Sigmoid colon (tissue), 6 donors: ENCODE measurements at regions not wholly inside any gene's neighbourhood (a gene's known extent, or its start where the extent isn't known, plus 50 kb on each side); places are given as distances from the start of the nearest gene placed in this dataset.

Experiments used
- DNase-seq: peaks from one replicate; pipeline ENCODE4 v3.0.0-alpha.2; 2019
- H3K27ac ChIP-seq, 4 donors: fragments of 200-600 bp; sonication (generic); one replicate each; pipeline ENCODE4 v1.5.1; 2016 to 2019; ENCODE audit warnings: mild to moderate bottlenecking in 1 of 4
- H3K27me3 ChIP-seq, 3 donors: fragments of 200-600 bp; sonication (generic); one replicate each; pipeline ENCODE4 v1.5.1; 2019; ENCODE audit warnings: mild to moderate bottlenecking in 1 of 3
- H3K36me3 ChIP-seq, 4 donors: fragments of 200-600 bp; sonication (generic); one replicate each; pipeline ENCODE4 v1.5.1; 2016 to 2019
- H3K4me1 ChIP-seq, 4 donors: fragments of 200-600 bp; sonication (generic); one replicate each; pipeline ENCODE4 v1.5.1; 2017 to 2019
- H3K4me3 ChIP-seq, 4 donors: fragments of 200-600 bp; sonication (generic); one replicate each; pipeline ENCODE4 v1.5.1; 2017 to 2019; ENCODE audit warnings: mild to moderate bottlenecking in 2 of 4, moderate library complexity in 1 of 4
- H3K9me3 ChIP-seq, 4 donors: fragments of 200-600 bp in 3 of 4; sonication (generic) in 3 of 4; one replicate each; pipeline versions ENCODE4 v1.5.1 to v1.6.1; 2013 to 2019
- EP300 ChIP-seq, 4 donors: sonication (generic); formaldehyde crosslinking; IDR thresholded peaks; one replicate each; pipeline ENCODE4 v1.6.1; 2017; ENCODE audit warnings: antibody characterized with exemption in 4 of 4
- POLR2A ChIP-seq, 2 donors: fragments of 450-650 bp; IDR thresholded peaks; one replicate each; pipeline ENCODE4 v1.6.1; 2016; ENCODE audit warnings: antibody characterized with exemption in 2 of 2, mild to moderate bottlenecking in 2 of 2, moderate library complexity in 2 of 2
- POLR2AphosphoS5 ChIP-seq, 4 donors: sonication (generic); formaldehyde crosslinking; IDR thresholded peaks; one replicate each; pipeline ENCODE4 v1.6.1; 2017; ENCODE audit warnings: antibody characterized with exemption in 4 of 4
- WGBS, 2 donors: extraction: QIAGEN DNeasy Blood & Tissue Kit; methylation state at CpG; one replicate each; pipeline ENCODE4 v1.1.7; 2013; 5-methylcytosine and 5-hydroxymethylcytosine counted together
- intact Hi-C: fragments of 100-400 bp; cut with DNase I; formaldehyde crosslinking; loops from one replicate; pipeline ENCODE4 v1.15.1; 2023
- TF ChIP-seq, protein P1 (sequence below), 4 experiments: fragments of 450-650 bp in 3 of 4; fragments of 200-600 bp in 1 of 4; IDR thresholded peaks; one replicate each; pipeline ENCODE4 v1.5.1; 2016 to 2019; ENCODE audit warnings: antibody characterized with exemption in 4 of 4, mild to moderate bottlenecking in 3 of 4, moderate library complexity in 2 of 4
- donor health status: healthy with polysubstance abuse.
- donor health status: healthy.

DNA sequence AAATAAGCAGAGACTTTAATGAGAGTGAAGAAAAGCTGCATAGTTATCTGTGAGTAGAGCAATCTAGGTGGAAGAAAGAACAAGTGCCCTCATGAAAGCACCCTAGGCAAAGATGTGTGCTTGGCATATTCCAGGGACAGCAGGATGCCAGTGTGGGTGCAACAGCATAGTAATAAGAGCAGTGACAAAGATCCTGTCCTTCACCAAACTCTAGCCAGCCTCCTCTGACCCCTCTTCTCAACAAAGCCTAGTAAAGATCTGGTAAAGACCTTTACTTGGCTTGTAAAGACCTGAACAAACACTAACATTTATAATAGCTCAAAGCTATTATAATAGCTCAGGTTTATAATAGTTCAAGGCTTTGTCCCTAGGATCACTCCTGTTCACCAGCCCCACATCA, 735.4 kb downstream of the PCDH7 start:
- no peak overlapping the region for H3K4me3 ChIP-seq
- no peak for DNase-seq
- no peaks in the 10 kb centered on the region for H3K27me3 ChIP-seq
- no peaks in the 10 kb centered on the region for H3K4me1 ChIP-seq
- TF ChIP-seq POLR2AphosphoS5 (IDR thresholded peaks at IDR 0.05) (no peak), EP300 (IDR thresholded peaks at IDR 0.05) (no peak), POLR2A (IDR thresholded peaks at IDR 0.05) (no peak)
- TF ChIP-seq, protein P1, sequence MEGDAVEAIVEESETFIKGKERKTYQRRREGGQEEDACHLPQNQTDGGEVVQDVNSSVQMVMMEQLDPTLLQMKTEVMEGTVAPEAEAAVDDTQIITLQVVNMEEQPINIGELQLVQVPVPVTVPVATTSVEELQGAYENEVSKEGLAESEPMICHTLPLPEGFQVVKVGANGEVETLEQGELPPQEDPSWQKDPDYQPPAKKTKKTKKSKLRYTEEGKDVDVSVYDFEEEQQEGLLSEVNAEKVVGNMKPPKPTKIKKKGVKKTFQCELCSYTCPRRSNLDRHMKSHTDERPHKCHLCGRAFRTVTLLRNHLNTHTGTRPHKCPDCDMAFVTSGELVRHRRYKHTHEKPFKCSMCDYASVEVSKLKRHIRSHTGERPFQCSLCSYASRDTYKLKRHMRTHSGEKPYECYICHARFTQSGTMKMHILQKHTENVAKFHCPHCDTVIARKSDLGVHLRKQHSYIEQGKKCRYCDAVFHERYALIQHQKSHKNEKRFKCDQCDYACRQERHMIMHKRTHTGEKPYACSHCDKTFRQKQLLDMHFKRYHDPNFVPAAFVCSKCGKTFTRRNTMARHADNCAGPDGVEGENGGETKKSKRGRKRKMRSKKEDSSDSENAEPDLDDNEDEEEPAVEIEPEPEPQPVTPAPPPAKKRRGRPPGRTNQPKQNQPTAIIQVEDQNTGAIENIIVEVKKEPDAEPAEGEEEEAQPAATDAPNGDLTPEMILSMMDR (IDR thresholded peaks at IDR 0.05) = no peak
- intact Hi-C loops = no loop called here
- H3K27ac ChIP-seq = no peak overlapping the region
- H3K9me3 ChIP-seq = peaks cover 0 to 2% (median 0%) of the 10 kb centered on the region in 4 donors
- H3K36me3 ChIP-seq = no peaks in the 10 kb centered on the region

DNA sequence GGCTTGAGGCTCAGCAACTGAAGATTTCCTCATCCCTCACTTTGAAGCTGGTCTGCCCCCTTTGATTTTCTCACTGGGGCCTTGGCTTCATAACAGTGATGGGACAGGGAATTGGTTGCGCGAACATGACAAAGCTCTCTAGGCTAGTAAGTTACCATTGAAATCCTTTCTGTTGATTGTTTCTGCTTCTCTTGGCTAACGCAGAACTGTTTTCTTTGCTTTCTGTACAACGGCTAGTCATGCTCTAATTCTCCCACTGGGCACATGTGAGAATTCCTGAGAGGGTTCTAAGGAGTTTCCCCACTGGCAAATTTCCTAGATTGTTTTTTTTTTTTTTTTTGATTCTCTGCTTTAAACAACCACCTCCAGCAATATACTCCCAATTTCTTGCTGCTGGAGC, 738.6 kb downstream of the PCDH7 start:
- Histone ChIP-seq H3K9me3 (no peaks in the 10 kb centered on the region), H3K4me3 (no peak overlapping the region), H3K36me3 (no peaks in the 10 kb centered on the region), H3K4me1 (no peaks in the 10 kb centered on the region), H3K27me3 (no peaks in the 10 kb centered on the region), H3K27ac (no peak overlapping the region)
- WGBS, 2 donors = 87% methylated on average over 4 of the region's 4 CpGs
- DNase-seq = no peak
- intact Hi-C loops = no loop called here
- no peak for TF ChIP-seq EP300 (IDR thresholded peaks at IDR 0.05)
- no peak for TF ChIP-seq POLR2AphosphoS5 (IDR thresholded peaks at IDR 0.05)
- TF ChIP-seq POLR2A (IDR thresholded peaks at IDR 0.05) = no peak
- TF ChIP-seq, protein P1 (IDR thresholded peaks at IDR 0.05) = no peak

DNA sequence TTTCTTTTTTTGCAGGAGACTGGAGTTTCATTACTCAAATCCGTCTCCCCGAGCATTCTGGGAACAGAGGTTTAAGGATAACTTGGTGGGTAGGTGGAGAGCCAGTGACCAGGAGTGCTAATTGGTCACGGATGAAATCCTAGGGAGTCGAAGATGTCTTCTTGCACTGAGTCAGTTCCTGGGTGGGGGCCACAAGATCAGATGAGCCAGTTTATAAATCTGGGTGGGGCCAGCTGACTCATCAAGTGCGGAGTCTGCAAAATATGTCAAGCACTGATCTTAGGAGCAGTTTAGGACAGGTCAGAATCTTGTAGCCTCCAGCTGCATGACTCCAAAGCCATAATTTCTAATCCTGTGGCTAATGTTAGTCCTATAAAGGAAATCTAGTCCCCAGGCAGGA, 741.3 kb downstream of the PCDH7 start:
- H3K9me3 ChIP-seq = no peaks in the 10 kb centered on the region
- no peak for DNase-seq
- 74 to 88% methylated on average over 5 of the region's 5 CpGs for WGBS, 2 donors
- no peak overlapping the region for H3K4me3 ChIP-seq
- intact Hi-C loops = no loop called here
- H3K4me1 ChIP-seq = no peaks in the 10 kb centered on the region
- TF ChIP-seq EP300 (IDR thresholded peaks at IDR 0.05) = no peak
- TF ChIP-seq POLR2A (IDR thresholded peaks at IDR 0.05) = no peak
- TF ChIP-seq POLR2AphosphoS5 (IDR thresholded peaks at IDR 0.05) = no peak
- TF ChIP-seq, protein P1 (IDR thresholded peaks at IDR 0.05) = no peak
- no peaks in the 10 kb centered on the region for H3K36me3 ChIP-seq
- H3K27ac ChIP-seq = no peak overlapping the region
- H3K27me3 ChIP-seq = no peaks in the 10 kb centered on the region

DNA sequence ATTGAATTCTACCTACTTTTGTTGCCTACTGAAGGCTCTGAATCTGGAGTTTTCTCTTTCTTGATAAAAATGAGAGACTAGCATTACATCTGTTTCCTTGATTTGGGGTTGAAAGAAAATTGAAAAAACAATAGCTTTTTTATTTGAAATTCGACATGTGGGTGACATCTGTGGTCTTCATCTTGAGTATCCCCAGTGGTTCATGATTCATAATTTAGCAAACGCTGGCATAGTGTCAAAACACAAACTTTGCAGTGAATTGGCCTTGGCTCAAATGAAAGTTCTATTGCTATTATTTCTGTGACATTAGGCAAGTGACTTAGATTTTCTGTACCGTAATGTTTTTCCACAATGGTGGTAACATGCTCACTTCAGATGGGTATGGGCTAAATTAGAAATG, 747.6 kb downstream of the PCDH7 start:
- Histone ChIP-seq H3K27me3 (no peaks in the 10 kb centered on the region), H3K27ac (no peak overlapping the region), H3K36me3 (no peaks in the 10 kb centered on the region), H3K9me3 (no peaks in the 10 kb centered on the region), H3K4me3 (no peak overlapping the region), H3K4me1 (no peaks in the 10 kb centered on the region)
- DNase-seq = no peak
- 71 to 80% methylated on average over 3 of the region's 3 CpGs for WGBS, 2 donors
- intact Hi-C loops = no loop called here
- TF ChIP-seq EP300 (IDR thresholded peaks at IDR 0.05) = no peak
- TF ChIP-seq, protein P1 (IDR thresholded peaks at IDR 0.05) = no peak
- TF ChIP-seq POLR2AphosphoS5 (IDR thresholded peaks at IDR 0.05) = no peak
- TF ChIP-seq POLR2A (IDR thresholded peaks at IDR 0.05) = no peak

DNA sequence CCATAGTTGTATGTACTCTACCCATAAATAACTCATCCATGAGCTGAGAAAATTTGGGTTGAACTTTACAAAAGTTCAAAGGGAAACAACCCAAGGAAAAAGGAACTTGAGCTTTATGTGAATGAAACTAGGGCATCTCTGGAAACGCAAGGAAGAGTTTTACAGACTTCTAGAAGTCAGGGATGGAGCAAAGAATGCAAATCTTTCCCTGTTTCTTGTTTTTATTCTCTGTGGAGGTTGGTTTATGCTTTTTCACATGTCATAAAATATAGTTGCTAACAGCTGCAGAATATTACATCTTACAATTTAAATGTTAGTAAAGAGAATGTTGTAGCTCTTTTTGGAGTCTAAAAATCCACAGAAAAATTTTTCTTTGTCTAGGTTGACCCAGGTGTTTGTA, 754.1 kb downstream of the PCDH7 start:
- DNase-seq = no peak
- no peaks in the 10 kb centered on the region for H3K36me3 ChIP-seq
- intact Hi-C loops = no loop called here
- TF ChIP-seq POLR2AphosphoS5 (IDR thresholded peaks at IDR 0.05) (no peak), POLR2A (IDR thresholded peaks at IDR 0.05) (no peak), EP300 (IDR thresholded peaks at IDR 0.05) (no peak)
- TF ChIP-seq, protein P1 (IDR thresholded peaks at IDR 0.05) = no peak
- H3K4me1 ChIP-seq = no peaks in the 10 kb centered on the region
- no peaks in the 10 kb centered on the region for H3K27me3 ChIP-seq
- no peaks in the 10 kb centered on the region for H3K9me3 ChIP-seq
- WGBS, 2 donors = 59 to 64% methylated on average over 1 of the region's 1 CpG
- H3K4me3 ChIP-seq = no peak overlapping the region
- no peak overlapping the region for H3K27ac ChIP-seq
